Sigmoid colon (tissue), 6 donors: ENCODE measurements at regions not wholly inside any gene's neighbourhood (a gene's known extent, or its start where the extent isn't known, plus 50 kb on each side); places are given as distances from the start of the nearest gene placed in this dataset.

Source experiments
- DNase-seq: peaks from one replicate; pipeline ENCODE4 v3.0.0-alpha.2; 2019
- H3K27ac ChIP-seq, 4 donors: fragments of 200-600 bp; sonication (generic); one replicate each; pipeline ENCODE4 v1.5.1; 2016 to 2019; ENCODE audit warnings: mild to moderate bottlenecking in 1 of 4
- H3K27me3 ChIP-seq, 3 donors: fragments of 200-600 bp; sonication (generic); one replicate each; pipeline ENCODE4 v1.5.1; 2019; ENCODE audit warnings: mild to moderate bottlenecking in 1 of 3
- H3K36me3 ChIP-seq, 4 donors: fragments of 200-600 bp; sonication (generic); one replicate each; pipeline ENCODE4 v1.5.1; 2016 to 2019
- H3K4me1 ChIP-seq, 4 donors: fragments of 200-600 bp; sonication (generic); one replicate each; pipeline ENCODE4 v1.5.1; 2017 to 2019
- H3K4me3 ChIP-seq, 4 donors: fragments of 200-600 bp; sonication (generic); one replicate each; pipeline ENCODE4 v1.5.1; 2017 to 2019; ENCODE audit warnings: mild to moderate bottlenecking in 2 of 4, moderate library complexity in 1 of 4
- H3K9me3 ChIP-seq, 4 donors: fragments of 200-600 bp in 3 of 4; sonication (generic) in 3 of 4; one replicate each; pipeline versions ENCODE4 v1.5.1 to v1.6.1; 2013 to 2019
- CTCF ChIP-seq, 4 experiments: fragments of 450-650 bp in 3 of 4; fragments of 200-600 bp in 1 of 4; IDR thresholded peaks; one replicate each; pipeline ENCODE4 v1.5.1; 2016 to 2019; ENCODE audit warnings: antibody characterized with exemption in 4 of 4, mild to moderate bottlenecking in 3 of 4, moderate library complexity in 2 of 4
- EP300 ChIP-seq, 4 donors: sonication (generic); formaldehyde crosslinking; IDR thresholded peaks; one replicate each; pipeline ENCODE4 v1.6.1; 2017; ENCODE audit warnings: antibody characterized with exemption in 4 of 4
- POLR2A ChIP-seq, 2 donors: fragments of 450-650 bp; IDR thresholded peaks; one replicate each; pipeline ENCODE4 v1.6.1; 2016; ENCODE audit warnings: antibody characterized with exemption in 2 of 2, mild to moderate bottlenecking in 2 of 2, moderate library complexity in 2 of 2
- POLR2AphosphoS5 ChIP-seq, 4 donors: sonication (generic); formaldehyde crosslinking; IDR thresholded peaks; one replicate each; pipeline ENCODE4 v1.6.1; 2017; ENCODE audit warnings: antibody characterized with exemption in 4 of 4
- WGBS, 2 donors: extraction: QIAGEN DNeasy Blood & Tissue Kit; methylation state at CpG; one replicate each; pipeline ENCODE4 v1.1.7; 2013; 5-methylcytosine and 5-hydroxymethylcytosine counted together
- intact Hi-C: fragments of 100-400 bp; cut with DNase I; formaldehyde crosslinking; loops from one replicate; pipeline ENCODE4 v1.15.1; 2023
- donor health status: healthy with polysubstance abuse.
- donor health status: healthy.

DNA sequence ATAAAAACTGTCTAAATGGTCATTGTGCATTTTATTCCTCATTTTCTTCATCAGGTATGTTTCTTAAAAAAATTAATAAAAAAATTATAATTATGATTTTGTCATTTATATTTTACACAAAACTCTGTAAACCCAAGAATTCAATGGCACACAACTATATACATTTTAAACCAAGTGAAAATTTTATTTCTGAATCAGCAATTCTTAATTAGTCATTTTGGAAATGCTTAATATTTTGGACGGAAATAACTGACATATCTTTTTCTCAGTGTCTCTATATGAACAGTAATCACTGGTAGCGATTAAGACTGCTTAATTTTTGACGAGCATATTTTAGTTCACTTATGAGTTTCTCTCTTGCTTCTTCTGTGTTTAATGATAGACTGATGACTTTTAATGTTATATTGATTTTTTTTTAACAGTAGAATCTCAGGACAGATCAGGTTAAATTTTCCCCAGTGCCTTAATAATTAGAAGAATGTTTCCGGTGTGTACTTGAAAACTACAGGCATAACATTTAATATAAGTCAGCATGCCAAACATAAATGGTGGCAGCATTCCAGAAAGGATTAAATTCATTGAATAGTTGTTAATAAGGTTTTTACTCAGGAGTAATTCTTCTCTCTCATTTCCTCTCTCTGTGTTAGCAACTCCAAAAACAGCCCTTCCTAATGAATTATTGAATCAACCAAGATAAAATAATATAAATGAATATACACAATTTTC, 644.7 kb upstream of the CDH6 start:
- no peaks in the 10 kb centered on the region for H3K4me1 ChIP-seq
- H3K4me3 ChIP-seq = no peak overlapping the region
- intact Hi-C loops = no loop called here
- no peak overlapping the region for H3K27ac ChIP-seq
- no peaks in the 10 kb centered on the region for H3K36me3 ChIP-seq
- no peak for DNase-seq
- WGBS, 2 donors = 87 to 89% methylated on average over 4 of the region's 4 CpGs
- TF ChIP-seq POLR2AphosphoS5 (IDR thresholded peaks at IDR 0.05) (no peak), POLR2A (IDR thresholded peaks at IDR 0.05) (no peak)
- no peaks in the 10 kb centered on the region for H3K9me3 ChIP-seq
- H3K27me3 ChIP-seq = no peaks in the 10 kb centered on the region

DNA sequence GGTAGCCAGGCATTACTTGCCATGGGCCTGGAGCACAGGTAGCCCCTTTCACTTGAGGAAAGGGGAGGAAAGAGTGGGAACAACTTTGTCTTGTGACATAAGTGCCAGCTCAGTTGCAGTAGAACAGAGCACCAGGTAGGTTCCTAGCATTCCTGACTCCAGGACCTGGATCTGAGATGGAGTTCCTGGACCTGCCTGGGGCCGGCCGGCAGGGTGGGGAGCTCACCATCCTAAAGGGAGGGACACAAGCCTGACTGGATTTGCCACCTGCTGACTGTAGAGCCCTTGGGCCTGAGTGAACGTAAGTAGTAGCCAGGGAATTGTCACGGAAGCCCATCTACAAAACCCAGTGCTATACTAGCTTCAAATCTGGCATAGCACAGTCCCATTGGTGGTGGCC, 653.3 kb upstream of the CDH6 start:
- WGBS, 2 donors = 86 to 93% methylated on average over 4 of the region's 4 CpGs
- no peaks in the 10 kb centered on the region for H3K4me1 ChIP-seq
- H3K27ac ChIP-seq = no peak overlapping the region
- DNase-seq = no peak
- no peak for TF ChIP-seq POLR2A (IDR thresholded peaks at IDR 0.05)
- no peak for TF ChIP-seq CTCF (IDR thresholded peaks at IDR 0.05)
- no peak for TF ChIP-seq EP300 (IDR thresholded peaks at IDR 0.05)
- TF ChIP-seq POLR2AphosphoS5 (IDR thresholded peaks at IDR 0.05) = no peak
- H3K4me3 ChIP-seq = no peak overlapping the region
- H3K36me3 ChIP-seq = no peaks in the 10 kb centered on the region
- intact Hi-C loops = no loop called here
- peaks cover 0 to 3% (median 0%) of the 10 kb centered on the region in 4 donors for H3K9me3 ChIP-seq
- H3K27me3 ChIP-seq = no peaks in the 10 kb centered on the region

DNA sequence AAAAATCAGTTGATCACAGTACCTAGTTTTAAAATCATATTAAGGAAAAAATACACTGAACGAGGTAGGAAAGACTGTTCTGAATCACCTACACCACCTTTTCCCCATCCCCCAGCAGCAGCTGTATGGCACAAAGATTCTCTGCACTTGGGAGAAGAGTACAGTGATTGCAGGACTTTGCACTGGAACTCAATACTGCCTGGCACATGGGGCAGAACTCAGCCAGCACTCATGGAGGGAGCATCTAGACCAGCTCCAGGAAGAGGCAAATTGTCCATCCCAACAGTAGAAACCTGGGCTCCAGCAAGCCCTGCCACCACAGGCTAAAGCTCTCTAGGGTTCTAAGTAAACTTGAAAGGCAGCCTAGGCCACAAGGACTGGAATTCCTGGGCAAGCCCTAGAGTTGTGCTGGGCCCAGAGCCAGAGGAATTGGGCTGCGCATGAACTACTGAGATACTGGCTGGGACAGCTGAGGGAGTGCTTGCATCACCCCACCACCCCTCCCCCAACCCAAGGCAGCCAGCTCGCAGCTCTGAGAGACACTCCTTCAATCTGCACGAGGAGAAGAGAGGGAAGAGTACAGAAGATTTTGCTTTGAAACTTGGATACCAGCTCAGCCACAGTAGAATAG, 654.4 kb upstream of the CDH6 start:
- H3K27ac ChIP-seq = no peak overlapping the region
- WGBS, 2 donors = 50 to 64% methylated on average over 4 of the region's 4 CpGs
- no peaks in the 10 kb centered on the region for H3K4me1 ChIP-seq
- H3K4me3 ChIP-seq = no peak overlapping the region
- intact Hi-C loops = no loop called here
- no peak for TF ChIP-seq POLR2A (IDR thresholded peaks at IDR 0.05)
- no peak for TF ChIP-seq CTCF (IDR thresholded peaks at IDR 0.05)
- TF ChIP-seq EP300 (IDR thresholded peaks at IDR 0.05) = no peak
- no peak for TF ChIP-seq POLR2AphosphoS5 (IDR thresholded peaks at IDR 0.05)
- no peak for DNase-seq
- peaks cover 0 to 3% (median 0%) of the 10 kb centered on the region in 4 donors for H3K9me3 ChIP-seq
- H3K36me3 ChIP-seq = no peaks in the 10 kb centered on the region
- no peaks in the 10 kb centered on the region for H3K27me3 ChIP-seq

- Histone ChIP-seq H3K4me1 (no peaks in the 10 kb centered on the region), H3K27ac (no peak overlapping the region), H3K27me3 (no peaks in the 10 kb centered on the region), H3K9me3 (no peaks in the 10 kb centered on the region), H3K36me3 (no peaks in the 10 kb centered on the region), H3K4me3 (no peak overlapping the region)
- no peak for DNase-seq
- TF ChIP-seq CTCF (IDR thresholded peaks at IDR 0.05) = no peak
- TF ChIP-seq EP300 (IDR thresholded peaks at IDR 0.05) = no peak
- no peak for TF ChIP-seq POLR2A (IDR thresholded peaks at IDR 0.05)
- no peak for TF ChIP-seq POLR2AphosphoS5 (IDR thresholded peaks at IDR 0.05)
- intact Hi-C loops = no loop called here
- 80 to 95% methylated on average over 2 of the region's 2 CpGs for WGBS, 2 donors
Measured at GRCh38 chr5:30525353-30525752, 668.1 kb upstream of the CDH6 start.

GRCh38 chr5:30524428-30524827, 669.1 kb upstream of the CDH6 start:
- H3K27me3 ChIP-seq = no peaks in the 10 kb centered on the region
- no peaks in the 10 kb centered on the region for H3K4me1 ChIP-seq
- H3K27ac ChIP-seq = no peak overlapping the region
- H3K4me3 ChIP-seq = no peak overlapping the region
- 88 to 92% methylated on average over 6 of the region's 6 CpGs for WGBS, 2 donors
- intact Hi-C loops = no loop called here
- H3K9me3 ChIP-seq = no peaks in the 10 kb centered on the region
- no peaks in the 10 kb centered on the region for H3K36me3 ChIP-seq
- no peak for DNase-seq
- TF ChIP-seq POLR2A (IDR thresholded peaks at IDR 0.05) = no peak
- no peak for TF ChIP-seq POLR2AphosphoS5 (IDR thresholded peaks at IDR 0.05)
- TF ChIP-seq EP300 (IDR thresholded peaks at IDR 0.05) = no peak
- TF ChIP-seq CTCF (IDR thresholded peaks at IDR 0.05) = no peak
